NCI-H82 (cell line): ENCODE measurements at regions not wholly inside any gene's neighbourhood (a gene's known extent, or its start where the extent isn't known, plus 50 kb on each side); places are given as distances from the start of the nearest gene placed in this dataset.
"Not testable (repeated sequence)": the region's sequence is repeated elsewhere in the genome, so short reads cannot be mapped to it uniquely, and the experiment has no call there.

Experiments used
- DNase-seq: peaks from one replicate; lab custom pipeline; 2025; lab: John Stamatoyannopoulos, UW

DNA sequence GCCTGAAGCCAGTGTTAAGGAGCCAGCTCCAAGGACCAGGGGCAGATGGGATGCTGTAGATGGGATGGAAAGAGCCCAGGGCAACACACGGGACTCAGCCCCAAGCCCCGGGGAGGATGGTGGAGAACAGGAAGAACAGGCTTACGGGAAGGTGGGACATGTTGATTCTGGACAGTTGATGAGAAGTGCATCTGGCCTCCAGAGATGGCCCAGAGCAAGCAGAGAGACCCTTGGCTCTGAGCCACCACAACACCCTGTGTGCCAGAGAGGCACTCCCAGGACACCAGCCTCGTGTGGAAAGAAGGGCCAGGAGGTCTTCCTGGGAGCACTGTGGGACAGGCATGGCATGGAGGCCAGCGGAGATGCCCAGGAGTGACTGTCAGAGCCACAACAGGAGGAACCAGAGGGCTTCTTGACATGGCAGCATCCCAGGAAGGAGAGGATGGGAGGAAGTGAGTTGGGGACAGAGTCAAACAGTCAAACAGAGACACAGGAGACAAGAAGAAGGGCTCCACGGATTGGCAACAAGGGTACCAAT, 156.3 kb upstream of the MVB12B start:
- DNase-seq: no peak

DNA sequence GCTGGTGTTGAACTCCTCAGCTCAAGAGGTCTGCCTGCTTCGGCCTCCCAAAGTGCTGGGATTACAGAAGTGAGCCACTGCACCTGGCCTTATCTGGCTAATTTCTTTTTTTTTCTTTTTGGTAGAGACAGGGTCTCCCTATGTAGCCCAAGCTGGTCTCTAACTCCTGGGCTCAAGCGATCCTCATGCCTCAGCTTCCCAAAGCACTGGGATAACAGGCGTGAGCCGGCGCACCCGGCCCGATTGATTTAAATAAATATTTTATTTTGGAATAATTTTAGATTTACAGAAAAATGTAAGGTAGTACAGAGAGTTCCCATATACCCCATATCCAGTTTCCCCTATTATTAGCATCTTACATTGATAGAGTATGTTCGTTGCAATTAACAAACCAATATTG, 155.0 kb upstream of the MVB12B start:
- no peak for DNase-seq

DNA sequence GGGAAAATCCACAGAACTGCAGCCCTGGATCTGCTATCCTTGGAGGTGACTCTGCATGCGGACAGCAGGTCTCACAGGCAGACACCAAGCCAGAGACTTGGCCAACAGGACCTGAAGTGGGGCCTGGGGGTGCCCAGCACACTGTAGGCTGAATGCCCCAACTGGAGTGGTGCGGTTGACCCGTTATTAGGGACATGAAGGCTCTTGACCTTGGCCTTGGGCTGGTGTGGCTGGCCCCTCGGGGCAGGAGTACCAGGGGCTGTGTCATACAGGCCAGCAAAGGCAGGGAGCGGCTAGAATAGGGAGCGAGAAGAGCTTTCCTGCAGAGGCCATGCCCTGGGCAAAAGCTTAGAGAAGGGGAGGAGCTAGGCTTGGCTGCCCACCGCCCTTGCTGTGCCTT, 153.2 kb upstream of the MVB12B start:
- DNase-seq: no peak

GRCh38 chr9:126173929-126174328, 152.7 kb upstream of the MVB12B start:
- DNase-seq: no peak

DNA sequence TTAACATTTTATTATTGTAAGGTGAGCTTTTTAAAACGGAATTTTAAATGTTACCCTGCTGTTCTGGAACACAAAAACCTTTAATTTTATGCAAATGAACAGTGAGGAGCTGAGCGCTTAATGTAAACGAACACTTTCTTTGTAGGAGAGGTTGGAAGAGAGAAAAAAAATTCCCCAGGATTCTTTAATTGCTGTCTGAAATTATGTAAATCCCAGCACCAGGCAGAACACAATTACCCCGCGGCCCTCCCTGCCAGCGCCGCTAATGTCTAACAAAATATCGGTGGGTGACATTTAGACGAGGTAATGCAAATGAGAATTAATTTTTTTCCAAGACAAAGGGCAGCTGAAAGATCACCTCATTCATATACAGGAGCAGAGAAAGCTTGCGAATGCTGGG, 143.4 kb upstream of the MVB12B start:
- DNase-seq: no peak

DNA sequence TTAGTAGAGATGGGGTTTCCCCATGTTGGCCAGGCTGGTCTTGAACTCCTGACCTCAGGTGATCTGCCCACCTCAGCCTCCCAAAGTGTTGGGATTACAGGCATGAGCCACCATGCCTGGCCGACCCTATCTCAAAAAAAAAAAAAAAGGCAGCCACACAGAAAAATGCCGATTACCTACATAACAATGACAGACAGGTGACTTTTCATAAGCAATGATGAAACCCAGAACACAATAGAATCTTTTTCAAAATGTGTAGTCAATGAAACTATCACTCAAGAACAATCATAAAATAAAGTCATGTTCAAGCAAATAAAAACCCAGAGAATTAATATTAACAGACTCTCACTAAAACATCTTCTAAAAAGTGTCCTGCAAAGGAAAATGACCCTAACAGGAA, 135.6 kb upstream of the MVB12B start:
- DNase-seq: not testable (repeated sequence)

GRCh38 chr9:126198854-126199253, 127.8 kb upstream of the MVB12B start:
- DNase-seq: no peak

DNA sequence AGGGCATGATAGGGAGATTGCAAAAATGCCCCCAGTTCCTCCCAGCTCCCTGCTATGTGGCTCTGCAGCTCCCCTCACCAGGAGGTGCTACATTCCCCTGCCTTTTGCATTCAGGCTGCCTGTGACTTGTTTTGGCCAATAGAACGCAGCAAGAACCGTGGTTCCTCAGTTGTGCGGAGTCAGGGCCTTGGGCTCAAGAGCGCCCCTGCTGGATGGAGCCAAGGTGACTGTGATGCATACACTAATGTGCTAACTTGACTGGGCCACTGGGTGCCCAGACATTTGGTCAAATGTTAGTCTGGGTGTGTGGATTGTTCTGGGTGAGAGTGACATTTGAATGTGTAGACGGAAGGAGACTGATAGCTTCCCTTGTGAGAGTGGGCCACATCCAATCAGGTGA, 123.3 kb upstream of the MVB12B start:
- DNase-seq: no peak

GRCh38 chr9:126204197-126204596, 122.4 kb upstream of the MVB12B start:
- DNase-seq: no peak

DNA sequence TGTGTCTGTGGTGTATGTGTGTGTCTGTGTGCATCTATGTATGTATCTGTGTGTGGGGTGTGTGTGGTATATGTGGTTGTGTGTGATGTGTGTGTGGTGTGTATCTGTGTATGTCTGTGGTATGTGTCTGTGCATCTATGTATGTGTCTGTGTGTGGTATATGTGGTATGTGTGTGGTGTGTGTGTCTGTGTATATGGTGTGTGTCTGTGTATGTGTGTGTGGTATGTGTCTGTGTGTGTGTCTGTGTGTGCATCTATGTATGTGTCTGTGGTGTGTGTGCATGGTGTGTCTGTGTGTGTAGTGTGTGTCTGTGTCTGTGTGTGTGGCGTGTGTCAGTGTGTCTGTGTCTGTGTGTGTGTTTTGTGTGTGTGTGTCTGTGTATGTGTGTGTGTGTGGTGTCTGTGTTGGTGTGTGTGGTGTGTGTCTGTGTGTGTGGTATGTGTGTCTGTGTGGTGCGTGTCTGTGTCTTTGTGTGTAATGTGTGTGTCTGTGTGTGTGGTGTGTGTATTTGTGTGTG, 121.9 kb upstream of the MVB12B start:
- no peak for DNase-seq

DNA sequence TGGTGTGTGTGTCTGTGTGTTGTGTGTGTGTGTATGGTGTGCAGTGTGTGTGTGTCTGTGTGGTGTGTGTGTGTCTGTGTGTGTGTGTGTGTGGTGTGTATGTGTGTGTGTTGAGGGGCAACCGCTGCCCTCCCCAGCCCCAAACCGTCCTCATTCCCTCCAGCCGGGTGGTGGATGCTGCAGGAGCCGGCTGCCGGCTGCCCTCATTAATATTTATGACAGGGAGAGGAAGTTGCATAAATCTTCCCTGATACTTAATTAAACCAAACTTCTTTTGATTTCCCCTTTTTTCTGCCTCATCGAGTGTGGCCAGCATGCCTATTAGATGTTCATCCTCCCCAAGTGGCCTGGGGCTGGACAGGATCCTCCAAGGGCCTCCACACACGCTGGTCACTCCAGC, 121.4 kb upstream of the MVB12B start:
- DNase-seq: no peak

GRCh38 chr9:126205845-126206498, 120.7 kb upstream of the MVB12B start:
- no peak for DNase-seq

GRCh38 chr9:126207256-126207655, 119.4 kb upstream of the MVB12B start:
- no peak for DNase-seq

DNA sequence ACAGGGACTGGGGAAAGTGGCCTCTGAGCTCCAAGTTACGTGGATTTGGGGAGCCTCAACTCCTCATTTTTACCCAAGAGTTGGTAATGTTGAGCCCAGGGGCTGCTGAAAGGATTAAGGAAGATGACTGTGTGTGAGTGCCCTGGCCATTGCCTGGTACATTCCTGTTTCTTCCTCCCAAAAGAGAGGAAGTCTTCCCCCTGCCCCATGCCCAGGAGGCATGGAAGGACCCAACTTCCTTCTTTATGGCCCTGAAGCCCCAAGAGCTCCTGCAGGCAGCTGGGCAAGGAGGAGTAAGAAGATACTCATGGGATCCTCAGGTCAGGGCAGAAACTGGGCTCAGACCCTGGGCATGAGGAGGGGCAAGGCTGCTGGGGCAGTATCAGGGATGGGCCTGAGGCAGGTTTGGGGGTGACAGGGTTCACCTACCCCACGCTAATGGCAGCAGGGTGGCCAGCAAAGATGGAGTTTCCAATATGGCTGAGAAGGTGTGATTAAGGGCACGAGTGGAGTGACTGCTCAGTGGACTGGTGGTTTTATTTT, 118.3 kb upstream of the MVB12B start:
- DNase-seq: no peak

DNA sequence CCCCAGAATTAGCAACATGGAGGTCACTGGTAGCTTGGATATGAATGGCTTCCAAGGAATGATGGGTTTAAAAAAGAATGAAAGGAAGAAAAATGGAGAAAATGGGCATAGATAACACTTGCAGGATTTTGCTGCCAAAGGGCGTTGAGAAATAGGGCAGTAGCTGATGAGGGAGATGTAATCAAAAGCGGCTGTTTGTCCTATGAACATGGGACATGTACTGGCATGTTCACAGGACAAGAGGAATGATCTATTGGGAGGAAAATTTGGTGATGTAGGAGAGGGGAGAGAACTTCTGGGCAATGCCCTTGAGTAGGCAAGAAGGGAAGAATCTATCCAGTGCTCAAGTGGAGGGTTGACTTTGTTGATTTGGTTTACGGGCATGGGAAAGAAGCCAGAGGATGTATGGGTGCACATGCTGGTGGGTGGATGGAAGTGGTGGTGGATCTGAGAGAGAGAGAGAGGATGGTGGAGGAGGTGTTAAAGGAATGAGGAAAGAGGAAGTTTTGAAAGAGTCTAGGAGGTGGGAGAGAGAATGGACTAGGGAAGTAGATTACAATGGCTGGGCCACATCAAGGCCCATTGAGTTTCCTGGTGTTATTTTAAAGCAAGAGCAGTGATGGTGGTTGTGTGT, 115.1 kb upstream of the MVB12B start:
- no peak for DNase-seq

DNA sequence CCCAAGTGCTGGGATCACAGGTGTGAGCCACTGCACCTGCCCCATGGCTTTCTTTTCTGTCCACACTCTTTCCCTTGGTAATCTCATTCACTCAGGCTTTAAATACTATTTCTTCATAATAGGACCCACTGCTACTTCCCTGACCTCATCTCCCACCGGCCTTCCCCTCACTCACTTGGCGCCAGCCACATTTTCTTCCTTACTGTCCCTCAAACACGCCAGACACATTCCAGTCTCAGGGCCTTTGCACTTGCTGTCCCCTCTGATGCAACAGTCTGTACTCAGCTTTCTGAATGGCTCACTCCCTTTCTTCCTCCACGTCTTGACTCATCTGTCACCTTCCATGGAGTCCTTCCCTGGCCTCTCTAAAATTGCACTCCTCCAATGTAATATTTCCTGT, 111.1 kb upstream of the MVB12B start:
- DNase-seq: no peak

DNA sequence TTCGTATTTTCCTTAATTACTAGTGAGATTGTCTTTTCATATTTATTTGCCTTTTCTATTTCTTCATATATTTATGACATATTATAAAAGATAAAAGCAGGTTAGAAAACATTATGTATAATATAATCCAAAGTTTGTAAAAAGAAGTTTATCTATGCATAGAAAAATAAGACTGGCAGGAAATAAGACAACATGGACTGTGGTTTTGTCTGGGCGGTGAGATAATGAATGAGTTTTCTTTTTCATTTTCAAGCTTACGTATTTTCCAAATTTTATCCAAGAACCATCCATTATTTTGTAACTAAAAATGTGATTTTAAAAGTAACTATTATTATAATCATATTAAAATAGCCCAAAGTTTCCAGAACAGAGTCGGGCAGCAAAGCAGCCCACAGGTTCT, 109.8 kb upstream of the MVB12B start:
- no peak for DNase-seq

DNA sequence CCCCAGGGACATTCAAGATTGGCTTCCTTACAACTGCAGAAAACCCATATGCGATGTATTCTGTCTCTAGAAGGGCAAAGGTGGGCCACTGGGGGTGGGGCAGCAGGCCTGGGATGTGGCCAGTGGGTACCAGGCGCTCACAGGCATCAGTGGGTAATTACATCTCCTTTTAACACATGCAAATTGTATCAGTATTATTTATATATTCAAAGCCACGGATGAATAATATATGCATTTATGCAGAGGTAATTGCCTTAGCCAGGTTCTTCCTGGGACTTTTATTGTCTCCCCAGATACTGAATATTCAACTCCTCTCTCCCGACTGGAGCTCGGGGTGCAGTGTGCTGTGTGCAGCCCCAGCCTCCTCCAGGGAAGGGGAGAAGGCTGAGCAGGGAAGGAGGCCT, 109.4 kb upstream of the MVB12B start:
- no peak for DNase-seq

GRCh38 chr9:126217797-126218196, 108.8 kb upstream of the MVB12B start:
- no peak for DNase-seq

GRCh38 chr9:126218359-126219125, 108.1 kb upstream of the MVB12B start:
- DNase-seq: no peak

DNA sequence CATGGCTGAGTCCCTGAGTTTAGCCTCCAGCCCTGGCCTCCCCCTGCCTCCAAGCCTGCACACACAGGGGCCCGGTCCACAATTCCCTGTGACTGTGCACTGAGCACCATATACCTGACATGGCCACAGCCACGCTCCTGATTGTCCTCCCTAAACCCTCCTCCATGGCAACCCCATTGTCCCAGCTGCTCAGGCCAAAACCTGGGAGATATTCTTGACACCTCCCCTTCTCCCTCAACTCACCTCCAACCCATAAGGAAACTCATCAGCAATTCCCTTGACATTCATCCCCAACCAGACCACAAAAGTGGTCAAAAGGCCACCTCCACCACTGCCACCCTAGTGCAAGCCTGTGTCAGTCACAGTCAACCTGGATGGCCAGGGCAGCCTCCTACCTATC, 107.5 kb upstream of the MVB12B start:
- no peak for DNase-seq

DNA sequence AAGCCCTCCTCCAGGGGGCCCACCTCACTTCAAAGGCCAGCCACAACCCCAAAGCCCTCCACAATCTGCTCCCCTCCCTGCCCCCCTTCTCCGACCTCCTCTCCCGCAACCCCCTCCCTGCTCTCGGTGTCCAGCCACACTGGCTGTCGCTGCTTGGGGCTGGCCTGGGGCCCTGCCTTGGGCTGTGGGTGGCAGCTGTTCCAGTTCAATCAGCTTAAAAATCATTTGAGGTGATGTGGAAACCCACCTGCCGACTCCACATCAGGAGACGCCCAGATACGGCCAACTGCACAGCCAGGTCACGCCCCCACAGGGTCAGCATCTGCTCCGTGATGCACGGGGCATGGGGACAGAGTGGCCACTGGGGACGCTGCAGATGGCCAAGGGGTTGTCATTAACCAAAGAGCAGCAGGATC, 107.0 kb upstream of the MVB12B start:
- DNase-seq: no peak

- no peak for DNase-seq
Observed at GRCh38 chr9:126221480-126221879, 105.1 kb upstream of the MVB12B start.
